ENCODE measurements at regions not wholly inside any gene's neighbourhood (a gene's known extent, or its start where the extent isn't known, plus 50 kb on each side); places are given as distances from the start of the nearest gene placed in this dataset.
"Not testable (repeated sequence)": the region's sequence is repeated elsewhere in the genome, so short reads cannot be mapped to it uniquely, and the experiment has no call there.

GRCh38 chr1:120619867-120620692 is 103.7 kb upstream of the NBPF26 start:
- DNase-seq = not testable (repeated sequence)

GRCh38 chr1:120620693-120620969 is 103.1 kb upstream of the NBPF26 start:
- not testable (repeated sequence) for DNase-seq

- not testable (repeated sequence) for DNase-seq
Measured at GRCh38 chr1:120621278-120621677, 102.5 kb upstream of the NBPF26 start.

GRCh38 chr1:120623539-120623938 is 100.2 kb upstream of the NBPF26 start:
- not testable (repeated sequence) for DNase-seq

- DNase-seq = peak; percentile 1
Measured at GRCh38 chr1:120624565-120625064, 99.1 kb upstream of the NBPF26 start.

GRCh38 chr1:120629832-120630455 is 93.8 kb upstream of the NBPF26 start:
- DNase-seq = not testable (repeated sequence)

GRCh38 chr1:120634816-120635806 is 88.6 kb upstream of the NBPF26 start:
- DNase-seq = not testable (repeated sequence)

- DNase-seq = not testable (repeated sequence)
Measured at GRCh38 chr1:120640261-120641013, 83.3 kb upstream of the NBPF26 start.

GRCh38 chr1:120641014-120641302 is 82.8 kb upstream of the NBPF26 start:
- DNase-seq = not testable (repeated sequence)

- DNase-seq = not testable (repeated sequence)
Measured at GRCh38 chr1:120647182-120647581, 76.6 kb upstream of the NBPF26 start.

GRCh38 chr1:120648915-120649623 is 74.7 kb upstream of the NBPF26 start:
- not testable (repeated sequence) for DNase-seq

- not testable (repeated sequence) for DNase-seq
Measured at GRCh38 chr1:120649730-120650129, 74.0 kb upstream of the NBPF26 start.

GRCh38 chr1:120654114-120654513 is 69.6 kb upstream of the NBPF26 start:
- not testable (repeated sequence) for DNase-seq

- DNase-seq = not testable (repeated sequence)
Measured at GRCh38 chr1:120655394-120655793, 68.4 kb upstream of the NBPF26 start.

- not testable (repeated sequence) for DNase-seq
Measured at GRCh38 chr1:120656116-120656515, 67.6 kb upstream of the NBPF26 start.

GRCh38 chr1:120657804-120658203 is 65.9 kb upstream of the NBPF26 start:
- DNase-seq = not testable (repeated sequence)

- DNase-seq = not testable (repeated sequence)
Measured at GRCh38 chr1:120658622-120659021, 65.1 kb upstream of the NBPF26 start.

GRCh38 chr1:120659133-120659532 is 64.6 kb upstream of the NBPF26 start:
- DNase-seq = not testable (repeated sequence)

- not testable (repeated sequence) for DNase-seq
Measured at GRCh38 chr1:120664376-120665249, 59.1 kb upstream of the NBPF26 start.

- DNase-seq = not testable (repeated sequence)
Measured at GRCh38 chr1:120665250-120665577, 58.5 kb upstream of the NBPF26 start.

GRCh38 chr1:120668187-120668586 is 55.6 kb upstream of the NBPF26 start:
- not testable (repeated sequence) for DNase-seq

Data from CD4-positive, alpha-beta T cell treated with Interleukin-17A for 4 hours (primary cell).